ENCODE measurements at regions not wholly inside any gene's neighbourhood (a gene's known extent, or its start where the extent isn't known, plus 50 kb on each side); places are given as distances from the start of the nearest gene placed in this dataset.
A peak's percentile ranks its signal among the peaks of the same experiment; 100 is the strongest.

GRCh38 chr5:74465724-74466123 is 174.8 kb downstream of the ENC1 start:
- H3K18ac ChIP-seq (ENCODE audit: extremely low read depth, low read length), result no peak overlapping the region
- H4K20me1 ChIP-seq (replicated peaks in 1 of 2; ENCODE audit: control insufficient read depth in 1 of 2, insufficient read depth in 2 of 2, low read length in 2 of 2), result no peaks in the 10 kb centered on the region
- no peak overlapping the region for H3K9ac ChIP-seq (replicated peaks in 1 of 4; ENCODE audit: extremely low read depth in 1 of 4, low read depth in 3 of 4, low read length in 3 of 4)
- no peak for FAIRE-seq
- H2BK12ac ChIP-seq (ENCODE audit: low read depth, low read length), result no peak overlapping the region
- H3K79me1 ChIP-seq (ENCODE audit: low read depth, low read length), result no peaks in the 10 kb centered on the region
- no peaks in the 10 kb centered on the region for H3K36me3 ChIP-seq (ENCODE audit: control insufficient read depth in 2 of 4, insufficient read depth in 4 of 4, low read length in 3 of 4)
- H3K27me3 ChIP-seq (replicated peaks in 1 of 4; ENCODE audit: control insufficient read depth in 3 of 4, extremely low read depth in 1 of 4, insufficient read depth in 3 of 4, low read length in 3 of 4), result no peaks in the 10 kb centered on the region
- no peak for TF ChIP-seq POU5F1 (IDR thresholded peaks at IDR 0.05; ENCODE audit: low read depth, low read length)
- TF ChIP-seq JUN (IDR thresholded peaks at IDR 0.05; ENCODE audit: low read depth, low read length), result no peak
- no peak for TF ChIP-seq CREB1 (IDR thresholded peaks at IDR 0.05)
- no peak for TF ChIP-seq SAP30 (IDR thresholded peaks at IDR 0.05; ENCODE audit: insufficient read depth, insufficient replicate concordance, low read length)
- no peak for TF ChIP-seq MAFK (IDR thresholded peaks at IDR 0.05; ENCODE audit: low read depth, low read length)
- no peak for TF ChIP-seq TAF7 (optimal IDR thresholded peaks at IDR 0.05; ENCODE audit: borderline replicate concordance, low read depth, low read length)
- TF ChIP-seq TBP (IDR thresholded peaks at IDR 0.05; ENCODE audit: low read depth, low read length), result no peak
- no peak for TF ChIP-seq BRCA1 (IDR thresholded peaks at IDR 0.05; ENCODE audit: low read depth, low read length)
- no peak for TF ChIP-seq JUND (IDR thresholded peaks at IDR 0.05; ENCODE audit: low read length)
- TF ChIP-seq HDAC6 (IDR thresholded peaks at IDR 0.05; ENCODE audit: low read depth, low read length), result no peak
- POLR2A ChIA-PET (ENCODE audit: partially characterized antibody), result no interaction called here
- no peaks in the 10 kb centered on the region for H3K79me2 ChIP-seq (ENCODE audit: control insufficient read depth in 1 of 2, insufficient read depth in 2 of 2, low read length in 2 of 2)
- no peak overlapping the region for H3K27ac ChIP-seq (ENCODE audit: low read depth, low read length)
- no peak overlapping the region for H4K8ac ChIP-seq (ENCODE audit: extremely low read depth, insufficient read depth, low read length)
- H2AK5ac ChIP-seq (ENCODE audit: low read depth, low read length), result no peak overlapping the region
- H2BK20ac ChIP-seq (ENCODE audit: low read length), result no peak overlapping the region
- no peaks in the 10 kb centered on the region for H3K4me1 ChIP-seq (replicated peaks in 1 of 4; ENCODE audit: control insufficient read depth in 3 of 4, insufficient read depth in 4 of 4, low read length in 3 of 4)
- no peaks in the 10 kb centered on the region for H3K9me3 ChIP-seq (ENCODE audit: insufficient read depth in 2 of 2, low read depth in 1 of 2, low read length in 1 of 2)
- CTCF ChIA-PET (ENCODE audit: partially characterized antibody), result no interaction called here
- peak overlapping the region; percentile 57 for H4K91ac ChIP-seq (replicated peaks; ENCODE audit: insufficient read length, low read length)
- no peak overlapping the region for H3K4me3 ChIP-seq (ENCODE audit: extremely low read depth in 1 of 4, insufficient read depth in 2 of 4, low read depth in 3 of 4, low read length in 4 of 4)
- H2BK15ac ChIP-seq (ENCODE audit: low read length), result no peak overlapping the region
- H2BK5ac ChIP-seq (ENCODE audit: low read depth, low read length), result no peak overlapping the region
- no peak overlapping the region for H3K4me2 ChIP-seq (ENCODE audit: insufficient read depth in 1 of 2, low read depth in 2 of 2, low read length in 2 of 2)
- no peak overlapping the region for H4K5ac ChIP-seq (ENCODE audit: insufficient read length, low read depth, low read length)
- H3K23me2 ChIP-seq (ENCODE audit: low read depth, low read length), result no peaks in the 10 kb centered on the region; the same call in 1 of the 2 replicates
- no peak overlapping the region for H2AFZ ChIP-seq (ENCODE audit: low read length)
- 92% methylated on average over 2 of the region's 2 CpGs; no CpG with 5 or more reads in 1 of the 2 experiments for WGBS, 2 experiments (ENCODE audit: extremely low coverage in 1 of 2, insufficient coverage in 1 of 2, insufficient read length in 1 of 2, insufficient replicate concordance in 2 of 2, low coverage in 1 of 2, low lambda C conversion rate in 2 of 2, missing lambda C conversion rate in 1 of 2)
- H3K23ac ChIP-seq (ENCODE audit: insufficient read length), result no peak overlapping the region
- H3K14ac ChIP-seq (ENCODE audit: insufficient read length), result no peak overlapping the region
- no peak overlapping the region for H2BK120ac ChIP-seq (replicated peaks; ENCODE audit: low read depth, low read length)
- H3K4ac ChIP-seq (replicated peaks; ENCODE audit: insufficient read length, low read depth, low read length), result no peak overlapping the region
- no peak for DNase-seq (ENCODE audit: low read depth in 1 of 2, low spot score in 2 of 2)
- no peak overlapping the region for H3K56ac ChIP-seq (replicated peaks; ENCODE audit: insufficient read length, low read depth, low read length)
